HG03159 (cell line): ENCODE measurements at regions not wholly inside any gene's neighbourhood (a gene's known extent, or its start where the extent isn't known, plus 50 kb on each side); places are given as distances from the start of the nearest gene placed in this dataset.

ENCODE experiments used
- ATAC-seq: cut with Tn5 transposase; IDR thresholded peaks from one replicate; pipeline ENCODE4 v1.9.1; 2021; ENCODE audit warnings: mild to moderate bottlenecking, moderate library complexity; ENCODE audit not compliant: unreplicated experiment

DNA sequence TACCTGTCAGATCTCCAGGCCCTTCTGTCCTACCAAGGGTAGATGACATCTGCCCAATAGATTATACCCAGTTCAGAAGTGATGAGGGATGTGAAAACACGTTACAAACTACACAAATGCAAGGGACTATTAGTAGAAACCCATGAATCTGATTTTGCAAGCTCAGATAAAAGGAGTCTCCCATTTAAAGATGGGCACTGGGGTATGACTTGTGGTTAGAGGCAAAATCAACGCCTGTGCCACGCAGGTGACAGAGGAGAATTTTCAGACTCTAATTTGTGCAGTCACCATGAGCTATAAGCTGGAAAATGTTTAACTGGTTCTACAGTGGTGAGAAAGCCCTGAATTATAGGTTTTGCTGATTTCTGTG lies 184.4 kb upstream of the LPP start:
- no peak for ATAC-seq

DNA sequence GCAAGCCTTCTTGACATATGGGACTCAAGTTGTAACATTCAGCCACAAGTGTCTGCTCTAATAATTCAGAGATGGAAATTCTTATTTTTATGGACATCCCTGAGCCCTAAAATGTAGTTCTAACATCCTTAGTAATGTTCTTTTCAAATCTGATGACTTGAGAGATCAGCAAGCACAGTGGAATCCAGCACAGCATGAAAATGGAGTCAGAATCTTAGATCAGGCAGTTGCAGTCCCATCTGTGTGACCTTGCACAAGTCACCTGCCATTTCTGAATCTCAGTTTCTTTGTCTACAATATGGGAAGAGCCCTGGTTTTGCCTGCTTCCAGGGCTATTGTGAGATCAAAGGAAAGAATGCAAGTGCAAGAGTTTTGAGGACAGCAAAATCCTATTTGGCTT lies 183.9 kb upstream of the LPP start:
- no peak for ATAC-seq

DNA sequence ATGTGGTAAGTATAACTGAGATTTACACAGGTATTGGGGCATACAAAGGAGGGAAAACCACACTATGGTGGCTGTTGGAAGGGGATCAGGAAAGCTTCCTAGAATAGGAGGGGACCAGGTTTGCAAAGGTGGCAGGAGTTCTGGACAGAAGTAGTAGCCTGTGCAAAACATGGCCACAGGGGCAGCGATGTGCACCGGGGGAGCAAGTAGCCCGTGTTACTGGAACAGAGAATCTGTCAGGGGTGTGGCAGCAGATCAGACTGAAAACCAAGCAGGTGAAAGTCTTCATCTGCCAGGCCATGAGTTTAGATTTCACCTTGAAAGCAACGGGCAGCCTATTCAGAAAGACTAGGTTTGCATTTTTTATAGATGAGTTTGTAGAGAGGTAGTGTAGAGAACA lies 182.3 kb upstream of the LPP start:
- ATAC-seq, result no peak

DNA sequence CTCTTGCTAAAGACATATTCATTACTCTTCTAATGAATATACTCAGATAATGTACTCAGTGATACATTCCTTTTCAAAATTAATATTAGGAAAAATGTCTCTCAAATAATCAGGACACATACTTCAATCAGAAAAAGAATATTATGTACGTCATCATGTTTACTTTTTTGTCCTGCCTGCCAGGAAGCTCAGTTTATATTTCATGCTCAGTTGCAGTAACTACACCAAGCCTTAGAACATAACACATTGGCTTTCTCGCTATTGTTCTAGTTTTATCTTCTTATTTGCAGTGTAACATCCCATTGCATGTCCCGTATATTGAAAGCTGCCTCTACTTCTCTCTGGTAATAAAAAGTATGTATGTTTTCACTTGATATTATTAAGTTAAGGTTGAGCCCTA lies 181.5 kb upstream of the LPP start:
- ATAC-seq, result no peak

DNA sequence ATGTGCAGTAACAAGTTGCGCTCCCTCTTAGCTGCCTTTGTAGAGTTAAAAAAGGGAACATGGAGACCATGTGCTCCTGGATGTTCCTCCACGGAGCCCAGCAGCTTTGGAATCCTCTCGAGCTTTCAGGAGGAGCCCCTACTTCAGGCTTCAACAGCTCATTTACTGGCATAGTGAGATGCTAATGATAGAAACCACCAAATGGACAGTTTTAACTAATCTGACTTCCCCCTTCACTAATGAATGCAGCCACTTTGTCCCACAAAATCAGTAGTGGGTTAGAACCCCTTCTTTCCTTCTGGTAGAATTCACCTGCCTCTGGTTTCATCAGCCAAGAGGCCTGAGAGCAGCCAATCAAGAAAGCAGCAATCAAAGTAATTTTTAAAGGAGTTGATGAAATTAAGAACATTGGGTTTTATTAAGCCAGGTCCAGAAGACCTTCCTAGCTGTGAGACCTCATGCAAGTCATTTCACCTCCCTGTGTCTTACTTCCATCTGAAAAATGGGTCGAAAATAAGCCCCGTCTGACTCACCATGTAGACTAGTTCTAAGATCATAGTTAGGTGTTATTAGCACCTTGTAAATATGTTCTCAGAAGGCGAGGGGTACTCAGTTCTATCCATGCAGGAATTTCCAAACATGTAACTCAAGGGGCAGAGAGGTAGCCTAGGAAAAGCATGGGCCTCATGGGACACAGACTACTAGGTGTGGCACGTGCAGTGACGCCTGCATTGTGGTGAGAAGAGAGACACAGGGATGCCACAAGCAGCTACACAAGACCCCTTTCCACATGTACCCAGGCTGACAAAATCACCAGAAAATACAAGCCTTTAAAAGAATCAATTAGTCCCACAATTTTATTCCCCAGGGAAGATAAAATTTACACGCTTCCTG lies 179.7 kb upstream of the LPP start:
- no peak for ATAC-seq

DNA sequence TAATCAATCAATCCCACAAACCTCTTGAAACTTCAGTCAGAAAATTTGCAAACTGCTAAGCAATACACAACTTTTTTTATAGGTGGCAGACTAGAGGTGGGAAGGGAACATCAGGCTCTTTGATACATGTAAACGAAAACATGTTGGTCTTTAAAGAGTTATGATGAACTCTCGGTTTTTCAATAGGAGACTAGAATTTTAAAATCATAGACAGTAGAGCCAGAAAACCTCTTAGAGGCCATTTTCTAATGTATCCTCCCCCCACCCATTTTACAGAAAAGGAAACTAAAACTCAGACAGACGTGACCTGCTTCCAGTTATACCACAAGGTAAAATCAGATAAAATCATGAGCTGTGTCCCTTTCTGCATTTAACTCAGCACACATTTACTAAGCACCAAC lies 179.1 kb upstream of the LPP start:
- ATAC-seq, result no peak

DNA sequence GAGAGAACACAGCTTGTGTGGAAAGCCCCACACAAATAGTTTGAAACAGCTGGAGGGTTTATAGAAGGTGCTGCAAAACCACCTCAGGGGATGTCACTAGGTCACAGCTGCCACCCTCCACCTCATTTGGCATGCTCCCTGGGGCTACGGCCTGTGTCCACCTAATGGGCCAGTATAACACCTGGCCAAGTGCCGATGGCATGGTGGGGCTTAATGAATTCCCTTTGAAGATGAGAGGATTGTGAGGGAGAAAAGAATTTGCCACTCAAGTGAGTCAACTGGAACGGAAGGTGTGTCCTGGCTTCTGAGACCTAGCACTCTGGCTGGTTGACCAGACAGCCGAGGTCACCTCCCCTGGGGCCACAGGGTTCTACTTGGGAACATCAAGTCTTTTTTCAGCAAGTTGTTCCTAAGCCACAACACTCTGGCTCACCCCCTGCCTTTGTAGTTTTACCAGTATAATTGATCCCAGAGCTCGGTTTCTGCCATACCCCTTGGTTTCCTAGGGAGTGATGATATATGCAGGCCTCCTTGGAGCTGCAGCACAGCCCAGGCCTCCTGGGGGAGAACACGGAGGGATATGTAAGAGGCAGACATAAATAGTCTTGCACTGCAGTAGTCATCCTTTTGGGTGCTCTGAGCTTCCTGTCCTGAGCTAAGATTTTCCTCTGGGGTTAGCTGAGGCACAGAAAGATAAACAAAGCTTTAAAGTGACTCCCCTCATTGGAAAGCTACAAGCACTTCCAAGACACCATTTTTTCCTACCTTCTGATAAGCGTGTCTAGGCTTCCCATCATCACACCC lies 178.2 kb upstream of the LPP start:
- no peak for ATAC-seq

DNA sequence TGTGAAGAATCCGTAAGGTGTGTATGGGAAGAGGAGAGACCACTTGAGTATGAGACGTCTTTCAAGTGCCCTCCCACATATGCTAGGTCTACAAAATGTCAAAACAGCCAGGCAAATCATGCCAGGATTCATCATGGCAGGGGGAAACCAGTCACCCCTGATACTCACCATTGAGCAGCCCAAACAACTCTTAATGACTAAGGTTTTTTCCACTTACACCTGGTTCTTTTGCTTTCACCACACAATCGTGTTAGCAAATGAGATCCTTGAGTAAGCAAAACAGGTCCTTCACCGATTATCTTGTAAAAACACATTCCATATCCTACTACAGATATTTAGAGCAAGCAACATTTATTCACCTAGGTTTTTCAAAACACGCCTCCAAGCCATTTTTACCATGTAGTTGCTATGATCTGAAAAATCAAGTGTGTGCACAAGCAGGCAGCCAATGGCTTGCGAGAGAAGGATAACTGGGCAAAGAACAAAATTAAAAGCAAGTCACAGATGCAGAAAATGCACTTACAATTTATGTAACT lies 177.5 kb upstream of the LPP start:
- no peak for ATAC-seq

DNA sequence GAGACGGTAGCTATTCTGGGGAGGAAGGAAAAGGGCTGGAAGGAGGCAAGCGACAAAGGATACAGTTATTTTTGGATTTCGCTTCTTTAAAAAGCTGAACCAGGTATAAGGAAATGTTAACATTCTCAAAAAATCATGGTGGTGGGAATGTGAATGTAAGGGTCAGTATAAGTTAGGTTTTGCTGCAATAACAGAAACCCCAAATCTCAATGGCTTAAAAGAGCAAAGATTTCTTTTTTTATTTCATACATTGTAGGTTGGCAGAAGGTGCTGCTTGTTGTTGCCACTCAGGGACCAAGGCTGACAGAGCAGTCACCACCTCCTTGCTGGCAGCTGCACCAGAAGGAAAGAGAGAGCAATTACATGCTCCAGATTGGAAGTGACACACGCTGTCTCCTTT lies 176.3 kb upstream of the LPP start:
- no peak for ATAC-seq

DNA sequence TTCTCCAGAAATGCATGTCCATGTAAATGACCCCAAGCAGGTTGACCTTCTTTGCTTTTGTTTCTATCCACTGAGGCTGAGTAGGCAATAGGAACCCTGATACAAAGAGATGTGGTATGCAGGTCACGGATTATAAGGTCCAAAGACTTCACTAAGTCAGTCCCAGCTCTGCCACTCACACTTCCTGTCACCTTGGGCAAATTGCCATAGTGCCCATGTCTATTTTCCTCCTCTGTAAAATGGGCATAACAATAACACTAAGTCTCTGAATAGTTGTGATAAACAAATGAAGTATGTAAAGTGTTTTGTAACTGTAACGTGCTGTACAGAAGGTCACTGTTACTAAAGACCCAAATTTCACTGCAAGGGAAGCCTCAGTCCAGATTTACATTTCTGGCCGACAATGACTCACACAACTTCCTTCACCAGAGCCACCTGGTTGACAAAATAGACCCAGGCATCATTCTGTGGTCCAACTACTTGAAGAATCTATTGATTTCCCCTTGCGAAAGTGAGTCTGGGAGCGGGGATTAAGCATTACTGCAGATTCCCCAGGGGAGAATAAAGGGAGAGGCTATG lies 175.4 kb upstream of the LPP start:
- no peak for ATAC-seq

DNA sequence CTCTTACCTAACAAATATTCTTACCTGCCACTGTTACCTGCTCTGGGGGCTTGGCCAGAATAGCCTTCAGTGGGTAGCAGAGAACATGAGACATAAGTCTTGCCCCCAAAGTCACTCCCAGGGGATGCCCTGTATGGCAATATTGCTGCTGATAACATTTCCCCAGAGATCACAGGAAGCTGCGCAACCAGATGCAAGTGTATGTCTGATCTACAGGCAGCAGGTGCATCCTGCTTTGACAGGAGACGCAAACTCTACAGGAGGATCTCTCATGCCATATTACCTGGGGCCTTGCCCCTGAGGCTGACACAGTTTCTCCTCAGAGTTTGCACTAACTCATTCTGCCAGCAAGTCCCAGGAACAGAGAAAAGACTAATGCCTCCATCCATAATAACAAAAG lies 174.4 kb upstream of the LPP start:
- ATAC-seq, result peak; percentile 37

DNA sequence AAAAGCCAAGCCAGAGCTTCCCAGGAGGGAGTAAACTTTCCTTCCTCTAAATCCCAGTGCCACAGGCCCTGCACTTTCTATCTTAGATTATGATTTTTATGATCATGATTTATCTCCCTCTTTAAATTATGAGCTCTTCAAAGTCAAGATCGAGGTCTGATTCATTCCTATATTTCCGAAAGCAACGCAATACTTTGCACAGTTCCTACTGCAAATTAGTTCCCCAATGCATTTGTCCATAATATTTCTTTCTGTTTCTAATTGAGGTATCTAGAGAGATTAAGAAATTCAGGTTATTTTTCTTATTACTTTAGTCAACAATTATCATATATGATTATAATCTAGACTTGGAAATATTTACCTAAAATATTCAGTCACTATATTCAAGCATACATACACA lies 173.1 kb upstream of the LPP start:
- no peak for ATAC-seq

DNA sequence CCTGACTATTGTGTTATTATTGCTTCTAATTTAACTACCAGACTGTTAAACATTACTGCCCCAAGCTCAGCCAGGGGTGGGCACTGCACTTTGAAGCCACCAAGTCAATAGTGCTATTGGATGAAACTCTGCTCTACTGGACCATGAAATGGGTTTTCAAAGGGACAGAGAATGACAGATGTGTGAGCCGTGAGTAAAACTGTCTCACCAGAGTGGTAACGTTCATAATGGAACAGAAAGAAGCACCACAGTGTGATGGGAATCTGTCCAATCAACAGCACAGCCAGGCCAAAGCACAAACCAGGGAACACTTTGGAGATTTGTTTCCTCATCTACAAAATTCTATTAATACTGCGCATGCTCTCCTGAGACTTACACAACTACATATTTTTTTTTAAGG lies 171.8 kb upstream of the LPP start:
- ATAC-seq, result no peak

DNA sequence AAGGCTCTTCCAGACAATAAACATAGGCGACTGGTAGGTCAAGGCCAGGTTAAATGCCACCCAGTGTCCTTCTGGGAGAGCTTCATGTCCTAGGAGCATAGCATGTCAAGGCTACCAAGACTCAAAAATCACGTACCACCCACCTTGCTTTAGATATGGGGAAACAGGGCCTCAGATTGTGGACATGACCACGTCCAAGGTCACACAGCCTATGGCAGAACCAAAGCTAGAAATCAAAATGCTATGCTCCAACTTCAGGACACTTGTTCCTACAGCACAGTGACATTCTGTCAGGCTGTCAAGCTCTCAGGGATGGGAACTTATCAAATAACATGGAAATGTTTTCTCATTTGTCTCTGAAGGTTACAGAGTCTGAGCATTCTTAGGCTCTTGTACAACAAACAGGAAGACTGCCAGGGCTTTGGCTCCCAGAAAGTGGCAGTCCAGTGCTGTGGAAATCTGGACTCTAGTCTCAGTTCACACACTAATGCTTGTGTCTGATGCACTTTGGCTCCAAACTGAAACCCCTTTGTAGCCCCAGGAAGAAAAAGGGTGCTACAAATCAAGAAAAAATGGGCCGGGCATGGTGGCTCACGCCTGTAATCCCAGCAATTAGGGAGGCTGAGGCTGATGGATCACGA lies 170.4 kb upstream of the LPP start:
- ATAC-seq, result no peak

DNA sequence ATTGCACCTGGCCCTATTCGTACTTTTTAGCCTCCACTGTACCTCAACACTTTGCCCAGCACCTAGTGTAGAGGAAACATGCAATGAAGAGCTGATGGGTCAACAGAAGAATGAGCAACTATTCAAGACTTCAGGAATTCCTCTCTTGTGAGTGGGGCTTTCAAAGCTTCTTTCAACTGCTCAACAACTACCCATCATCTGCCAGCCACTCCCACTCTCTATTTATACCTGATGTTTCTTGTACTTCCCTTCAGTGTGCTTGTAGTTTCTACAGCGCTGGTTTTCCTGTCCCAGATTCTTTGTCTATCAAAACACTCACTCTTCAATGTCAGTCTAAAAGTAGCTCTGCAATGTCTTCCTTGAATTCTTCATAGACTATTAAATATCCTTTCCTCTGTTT lies 168.3 kb upstream of the LPP start:
- ATAC-seq, result no peak

DNA sequence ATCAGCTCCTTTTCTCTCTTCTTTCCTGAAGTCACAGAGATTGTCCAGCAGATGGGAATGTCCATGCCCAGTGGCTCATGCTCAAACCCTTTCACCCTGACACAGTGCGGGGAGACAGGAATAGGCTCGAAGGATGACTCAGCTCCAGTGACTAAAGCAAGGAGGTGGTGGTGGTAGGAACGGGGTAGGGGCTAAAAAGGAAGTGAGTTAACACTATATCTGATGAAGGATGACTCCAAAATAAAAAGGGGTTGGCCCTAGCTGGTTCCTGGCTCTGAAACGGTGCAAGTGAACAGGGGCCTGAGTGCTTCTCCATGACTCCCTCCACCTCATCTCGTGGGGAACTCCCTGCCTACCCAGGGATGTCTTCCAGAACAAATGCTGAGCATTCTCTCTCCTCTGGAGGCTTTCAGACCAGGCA lies 167.4 kb upstream of the LPP start:
- no peak for ATAC-seq

DNA sequence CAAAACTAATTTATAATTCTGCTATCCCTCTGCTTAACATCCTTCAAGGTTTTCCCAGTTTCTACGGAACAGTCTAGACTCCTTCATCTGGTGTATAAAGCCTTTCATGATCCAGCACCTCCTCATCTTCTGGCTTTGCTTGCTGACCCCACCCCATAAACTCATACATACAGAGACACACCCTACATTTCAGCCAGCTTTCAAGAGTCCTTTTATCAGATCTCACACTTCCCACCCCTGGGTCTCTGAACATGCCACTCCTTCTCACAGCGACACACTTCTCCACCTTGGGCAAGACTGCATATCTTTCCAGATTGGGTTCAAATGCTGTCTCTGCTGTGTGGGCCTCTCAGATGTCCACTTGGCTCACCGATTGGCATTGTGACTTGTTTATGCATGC lies 166.8 kb upstream of the LPP start:
- no peak for ATAC-seq

DNA sequence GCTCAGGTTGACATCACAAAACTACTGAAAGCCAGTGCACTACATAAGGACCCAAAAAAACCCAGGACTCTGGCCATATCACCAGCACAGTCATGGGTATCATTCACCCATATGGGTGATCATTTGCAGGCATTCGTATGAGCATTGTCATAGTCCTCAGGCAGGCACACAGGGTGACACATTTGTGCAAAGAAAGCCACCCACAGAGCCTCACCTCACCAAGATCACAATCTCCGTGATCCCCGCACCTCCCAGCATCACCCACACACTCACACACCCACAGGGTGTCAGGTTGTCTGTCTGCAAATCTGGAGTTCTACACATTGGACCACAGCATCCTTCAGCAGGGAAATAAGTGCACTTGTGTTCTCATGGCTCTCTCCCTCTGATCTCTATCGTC lies 166.0 kb upstream of the LPP start:
- ATAC-seq, result no peak

DNA sequence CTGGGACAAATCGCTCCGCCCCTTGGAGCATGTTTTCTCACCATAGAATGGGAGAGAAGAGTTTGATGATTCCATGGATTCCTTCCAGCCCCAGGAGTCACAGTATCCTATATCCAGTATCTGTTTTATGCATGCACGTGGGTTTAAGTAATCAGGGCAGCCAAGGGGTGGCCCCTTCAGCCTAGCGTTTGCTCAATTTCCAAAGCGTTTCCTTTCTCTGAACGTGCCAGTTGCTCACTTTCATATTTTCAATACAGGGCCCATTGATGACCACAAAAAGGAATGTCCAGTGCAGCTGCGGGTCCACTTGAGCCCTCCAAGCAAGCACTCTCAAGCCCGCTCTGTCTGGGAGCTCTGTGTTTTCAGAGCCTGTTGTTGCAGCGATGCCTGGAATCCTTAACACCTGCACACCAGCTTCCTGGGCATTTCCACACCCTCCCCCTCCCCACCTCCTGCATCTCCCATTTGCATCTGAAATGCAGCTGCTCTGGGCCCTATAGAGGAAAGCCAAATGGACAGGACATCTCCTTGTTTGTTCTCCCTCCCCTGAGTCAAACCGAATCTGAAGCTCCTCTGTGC lies 164.3 kb upstream of the LPP start:
- ATAC-seq, result no peak

DNA sequence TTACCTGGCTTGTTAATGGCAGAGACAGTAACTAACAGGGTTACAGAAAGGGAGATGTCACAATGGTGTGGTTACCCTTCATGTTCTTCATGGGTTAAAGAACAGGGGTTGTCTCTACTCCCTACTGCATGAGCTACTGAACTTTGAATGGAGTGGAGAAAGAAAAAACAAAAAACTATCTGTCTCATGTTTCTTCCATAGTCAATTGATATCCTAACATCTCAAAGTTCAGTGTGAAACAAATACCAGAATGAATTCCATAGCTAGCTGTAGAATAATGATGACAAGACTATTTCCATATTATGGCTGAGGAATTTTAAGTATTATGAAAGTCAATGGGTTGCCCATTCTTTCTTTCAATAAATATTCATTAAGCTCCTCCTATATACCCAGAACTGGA lies 161.3 kb upstream of the LPP start:
- ATAC-seq, result no peak
